ENCODE measurements at regions not wholly inside any gene's neighbourhood (a gene's known extent, or its start where the extent isn't known, plus 50 kb on each side); places are given as distances from the start of the nearest gene placed in this dataset.

DNA sequence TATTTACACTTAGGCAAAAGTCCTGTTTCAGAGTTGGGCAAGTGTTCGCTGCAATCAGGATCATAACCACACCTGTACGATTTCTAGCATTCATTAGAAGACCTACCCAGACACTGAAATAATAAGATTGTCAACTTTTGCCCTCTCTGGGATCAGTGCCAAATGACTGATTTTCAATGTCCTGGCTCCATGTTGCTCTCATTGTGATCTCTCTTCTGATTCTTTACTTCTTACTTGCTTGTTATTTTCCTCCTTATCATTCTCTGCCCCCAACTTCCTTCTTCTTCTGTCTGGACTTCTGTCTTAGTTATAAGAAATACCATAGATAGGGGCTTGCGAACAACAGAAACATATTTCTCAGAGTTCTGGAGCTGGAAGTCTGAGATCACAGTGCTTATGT is 94.4 kb upstream of the BMP2 start:
- TF ChIP-seq YY1 (IDR thresholded peaks at IDR 0.05; ENCODE audit: insufficient read depth, insufficient read length) (no peak), SUZ12 (IDR thresholded peaks at IDR 0.05; ENCODE audit: extremely low read depth, insufficient read depth, insufficient read length) (no peak), ZNF274 (IDR thresholded peaks at IDR 0.05; ENCODE audit: low read depth, low read length) (no peak)

Data from NT2/D1 (cell line).